Pancreas (tissue), 10 donors: ENCODE measurements at regions not wholly inside any gene's neighbourhood (a gene's known extent, or its start where the extent isn't known, plus 50 kb on each side); places are given as distances from the start of the nearest gene placed in this dataset.

Source experiments
- ATAC-seq, 4 donors: fragments of 200-7000 bp; cut with Tn5 transposase; one replicate each; pipeline versions ENCODE4 v1.8.0 to v1.9.1; 2020; ENCODE audit warnings: mild to moderate bottlenecking in 4 of 4, moderate library complexity in 4 of 4
- DNase-seq, 6 donors: peaks; one replicate each; pipeline ENCODE4 v3.0.0-alpha.2; 2020
- FAIRE-seq: peaks from 2 replicates; lab custom pipeline; 2012; peaks lifted over from hg19 to GRCh38; lab: Jason Lieb, UNC
- H3K27ac ChIP-seq, 4 donors: fragments of 200-600 bp; sonication (generic); 1 replicate in 3 of 4; 2 replicates in 1 of 4; pipeline versions ENCODE4 v1.5.0 to v1.8.0; 2020
- H3K27me3 ChIP-seq, 4 donors: fragments of 200-600 bp; one replicate each; pipeline ENCODE4 v1.8.0; 2021
- H3K36me3 ChIP-seq, 3 donors: fragments of 200-600 bp; sonication (generic) in 1 of 3; one replicate each; pipeline versions ENCODE4 v1.5.0 to v1.8.0; 2020 to 2021
- H3K4me1 ChIP-seq, 3 donors: fragments of 200-600 bp; one replicate each; pipeline ENCODE4 v1.8.0; 2021
- H3K4me3 ChIP-seq, 4 donors: fragments of 200-600 bp; sonication (generic) in 2 of 4; one replicate each; pipeline versions ENCODE4 v1.5.0 to v1.8.0; 2020 to 2021
- H3K9me3 ChIP-seq, 4 donors: fragments of 200-600 bp; one replicate each; pipeline ENCODE4 v1.8.0; 2021
- CTCF ChIP-seq, 4 donors: fragments of 200-600 bp; sonication (generic) in 3 of 4; IDR thresholded peaks; one replicate each; pipeline versions ENCODE4 v1.5.0 to v1.8.0; 2021; ENCODE audit warnings: antibody characterized with exemption in 4 of 4
- WGBS, 2 donors: extraction: QIAGEN DNeasy Blood & Tissue Kit; methylation state at CpG; one replicate each; pipeline ENCODE4 v1.1.7; 2013; 5-methylcytosine and 5-hydroxymethylcytosine counted together
- intact Hi-C, 3 donors: fragments of 100-400 bp; cut with DNase I; formaldehyde crosslinking; loops; one replicate each; pipeline versions ENCODE4 v1.11.1 to v1.14.2; 2022
- donor health status: healthy with polysubstance abuse.
- donor health status: DM: no; HTN: no; CAD: no; lungs with moderate emphysema.
- donor health status: DM: no; HTN: no; CAD: no.
- donor health status: control.
- donor health status: control.
- donor health status: Bipolar disorder and iron deficiency.
- donor health status: DM: yes; HTN: yes; CAD: no.
- donor health status: DM: no; HTN: no; CAD: no.
- donor health status: DM: no; HTN: no; CAD: no.
- donor health status: DM: yes; HTN: yes; CAD: no.

- Histone ChIP-seq H3K36me3 (no peaks in the 10 kb centered on the region), H3K4me3 (no peak overlapping the region), H3K27ac (no peak overlapping the region), H3K4me1 (peaks cover 0 to 5% (median 0%) of the 10 kb centered on the region in 3 donors), H3K27me3 (peaks cover 0 to 12% (median 5%) of the 10 kb centered on the region in 4 donors), H3K9me3 (no peaks in the 10 kb centered on the region)
- 48 to 60% methylated on average over 3 of the region's 3 CpGs for WGBS, 2 donors
- no peak for TF ChIP-seq CTCF (IDR thresholded peaks at IDR 0.05)
- intact Hi-C loops, result loop anchor here in 2 of 3 donors (10.0 kb wide), 4 partner anchors 485 to 935 kb away; partner anchors contain the start of gene CHST13 (in 1 of the 2)
- FAIRE-seq (no peak), DNase-seq (no peak), ATAC-seq (no peak)
Measured at GRCh38 chr3:127459891-127460290, 130.6 kb downstream of the TPRA1 start.

DNA sequence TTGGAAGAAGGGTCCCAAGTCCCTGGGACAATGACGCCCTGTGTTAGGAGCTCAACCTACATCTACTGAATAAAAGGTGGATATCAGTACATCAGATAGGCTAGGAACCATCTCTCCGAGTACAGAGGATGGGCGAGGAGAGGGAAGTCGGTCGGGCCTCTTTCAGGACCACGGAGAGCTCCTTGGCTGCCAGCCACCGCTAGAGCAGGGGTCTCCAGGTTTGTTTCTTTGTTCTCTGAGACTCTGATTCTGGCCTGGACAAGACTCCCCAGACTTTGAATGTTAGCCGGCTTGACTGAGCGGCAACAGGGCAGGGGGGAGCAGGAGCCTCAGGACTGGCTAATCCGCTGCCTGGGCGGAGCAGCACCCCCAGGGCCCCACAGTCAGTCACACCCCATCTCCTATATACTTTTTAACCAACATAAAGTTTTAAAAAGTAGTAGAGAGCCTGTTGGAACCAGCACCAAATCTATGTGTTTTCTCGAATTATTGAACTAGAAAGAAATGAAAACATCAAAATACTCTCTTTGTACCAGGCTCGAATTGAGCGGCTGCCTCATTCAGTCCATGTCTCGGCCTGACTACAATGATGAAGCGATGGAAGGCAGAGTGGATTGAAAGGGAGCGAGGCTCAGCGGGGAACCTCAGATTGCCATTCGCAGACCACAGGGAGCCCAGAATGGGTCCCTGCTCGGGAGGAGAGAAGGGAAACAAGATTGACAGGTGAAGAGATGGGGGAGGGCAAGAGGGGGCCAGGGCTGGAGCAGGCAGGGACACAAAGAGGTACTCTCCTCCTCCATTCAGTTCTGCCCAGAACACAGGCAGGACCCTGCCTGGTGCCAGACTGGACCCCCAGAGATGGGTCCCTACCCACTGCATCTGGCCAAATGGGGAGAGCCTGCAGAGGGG, 131.6 kb downstream of the TPRA1 start:
- no peaks in the 10 kb centered on the region for H3K36me3 ChIP-seq
- no peak for TF ChIP-seq CTCF (IDR thresholded peaks at IDR 0.05)
- intact Hi-C loops, result loop anchor here in 1 of 3 donors (10.0 kb wide), 3 partner anchors 484 to 934 kb away; partner anchors contain the start of gene CHST13
- WGBS, 2 donors, result 32 to 34% methylated on average over 20 of the region's 20 CpGs
- H3K4me1 ChIP-seq, result peaks cover 0 to 5% (median 0%) of the 10 kb centered on the region in 3 donors
- no peak overlapping the region for H3K4me3 ChIP-seq
- H3K9me3 ChIP-seq, result no peaks in the 10 kb centered on the region
- H3K27me3 ChIP-seq, result peaks cover 0 to 18% (median 5%) of the 10 kb centered on the region in 4 donors
- DNase-seq (no peak), ATAC-seq (no peak), FAIRE-seq (no peak)
- H3K27ac ChIP-seq, result no peak overlapping the region

DNA sequence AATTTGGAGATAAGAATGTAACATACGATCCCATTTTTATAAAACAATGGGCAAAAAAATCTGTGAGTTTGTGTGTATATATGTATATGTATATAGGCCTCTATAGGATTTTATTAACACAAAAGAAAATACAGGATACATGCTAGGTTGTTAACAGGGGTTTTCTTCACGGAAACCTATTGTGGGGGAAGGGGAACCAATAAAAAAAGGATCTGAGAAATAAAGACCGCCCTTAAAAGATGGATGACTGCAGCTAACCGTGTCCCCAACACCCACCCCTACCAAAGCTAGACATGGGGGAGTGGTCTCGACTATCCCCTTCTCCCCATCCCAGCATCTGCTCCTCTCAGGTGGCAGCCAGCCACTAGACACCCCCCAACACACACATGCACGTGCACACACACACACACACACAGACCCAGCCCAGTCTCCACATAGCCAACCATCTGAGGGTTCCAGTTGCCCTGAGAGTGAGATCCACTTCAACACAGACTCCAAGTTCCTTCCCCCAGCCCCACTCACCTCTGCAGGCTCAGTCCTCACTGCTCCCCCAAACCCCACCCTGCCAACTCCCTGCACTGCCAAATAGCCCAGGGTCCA, 132.9 kb downstream of the TPRA1 start:
- FAIRE-seq, result no peak
- H3K4me3 ChIP-seq, result no peak overlapping the region
- intact Hi-C loops, result loop anchor here in 1 of 3 donors (10.0 kb wide), 3 partner anchors 483 to 933 kb away; partner anchors contain the start of gene CHST13
- H3K4me1 ChIP-seq, result peaks cover 0 to 5% (median 0%) of the 10 kb centered on the region in 3 donors
- ATAC-seq, result no peak
- H3K36me3 ChIP-seq, result no peaks in the 10 kb centered on the region
- WGBS, 2 donors, result 47 to 62% methylated on average over 6 of the region's 6 CpGs
- H3K9me3 ChIP-seq, result no peaks in the 10 kb centered on the region
- H3K27ac ChIP-seq, result no peak overlapping the region
- TF ChIP-seq CTCF (IDR thresholded peaks at IDR 0.05), result no peak
- peaks cover 0 to 19% (median 5%) of the 10 kb centered on the region in 4 donors for H3K27me3 ChIP-seq
- peak in 1 of 6 donors; percentile 6 for DNase-seq

DNA sequence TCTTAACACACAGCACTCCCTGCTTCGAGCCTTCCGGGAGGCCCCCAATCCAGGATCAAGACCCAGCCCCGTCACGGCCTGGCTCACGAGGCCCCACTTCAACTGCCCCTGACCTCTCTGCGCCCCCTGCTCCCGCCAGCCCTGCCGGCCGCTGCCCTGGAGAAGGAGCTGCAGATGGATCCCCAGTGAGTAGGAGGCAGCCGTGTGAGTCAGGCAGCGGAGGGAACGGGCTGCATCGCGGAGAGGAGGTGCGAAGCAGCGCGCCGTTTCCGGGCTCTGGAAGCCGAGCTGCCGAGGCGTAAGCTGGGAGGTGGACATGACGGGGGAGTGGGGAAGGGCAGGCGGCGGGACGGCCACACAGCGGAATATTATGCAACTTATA, 133.4 kb downstream of the TPRA1 start:
- no peaks in the 10 kb centered on the region for H3K9me3 ChIP-seq
- H3K4me3 ChIP-seq, result peak overlapping the region in 1 of 4 donors; percentile 38
- DNase-seq (peak in 2 of 6 donors; percentile 19 to 72), FAIRE-seq (no peak), ATAC-seq (peak in 3 of 4 donors; percentile 21 to 76 (median 44))
- H3K36me3 ChIP-seq, result no peaks in the 10 kb centered on the region
- peak overlapping the region in 1 of 4 donors; percentile 41 for H3K27ac ChIP-seq
- intact Hi-C loops, result loop anchor here in 1 of 3 donors (10.0 kb wide), 3 partner anchors 482 to 932 kb away; partner anchors contain the start of gene CHST13
- no peak for TF ChIP-seq CTCF (IDR thresholded peaks at IDR 0.05)
- peaks cover 0 to 19% (median 5%) of the 10 kb centered on the region in 4 donors for H3K27me3 ChIP-seq
- 8 to 11% methylated on average over 27 of the region's 27 CpGs for WGBS, 2 donors
- peaks cover 0 to 5% (median 0%) of the 10 kb centered on the region in 3 donors for H3K4me1 ChIP-seq
